Heart right ventricle (tissue), 16 donors: ENCODE measurements at regions not wholly inside any gene's neighbourhood (a gene's known extent, or its start where the extent isn't known, plus 50 kb on each side); places are given as distances from the start of the nearest gene placed in this dataset.

Source experiments
- ATAC-seq, 8 donors: fragments of 200-7000 bp; cut with Tn5 transposase; one replicate each; pipeline ENCODE4 v1.9.1; 2020; ENCODE audit warnings: mild to moderate bottlenecking in 8 of 8, moderate library complexity in 8 of 8, moderate number of reproducible peaks in 1 of 8
- DNase-seq, 2 donors: peaks; one replicate each; pipeline ENCODE4 v3.0.0-alpha.2; 2020
- H3K27ac ChIP-seq, 10 donors: fragments of 200-600 bp; sonication (generic) in 2 of 10; one replicate each; pipeline versions ENCODE4 v1.5.0 to v1.8.0; 2020 to 2022; ENCODE audit warnings: mild to moderate bottlenecking in 3 of 10
- H3K27me3 ChIP-seq, 7 donors: fragments of 200-600 bp; one replicate each; pipeline ENCODE4 v1.8.0; 2021 to 2022; ENCODE audit warnings: mild to moderate bottlenecking in 2 of 7
- H3K36me3 ChIP-seq, 9 donors: fragments of 200-600 bp; sonication (generic) in 1 of 9; one replicate each; pipeline versions ENCODE4 v1.5.0 to v1.8.0; 2020 to 2022; ENCODE audit warnings: mild to moderate bottlenecking in 2 of 9
- H3K4me1 ChIP-seq, 9 donors: fragments of 200-600 bp; sonication (generic) in 1 of 9; one replicate each; pipeline versions ENCODE4 v1.5.0 to v1.8.0; 2020 to 2022; ENCODE audit warnings: mild to moderate bottlenecking in 4 of 9
- H3K4me3 ChIP-seq, 10 donors: fragments of 200-600 bp; sonication (generic) in 2 of 10; one replicate each; pipeline versions ENCODE4 v1.5.0 to v1.8.0; 2020 to 2022; ENCODE audit warnings: mild to moderate bottlenecking in 7 of 10, moderate library complexity in 2 of 10
- H3K9me3 ChIP-seq, 11 donors: fragments of 200-600 bp in 10 of 11; sonication (generic) in 2 of 11; one replicate each; pipeline versions ENCODE4 v1.5.0 to v1.8.0; 2013 to 2022; ENCODE audit warnings: mild to moderate bottlenecking in 2 of 11, control low read depth in 1 of 11, moderate library complexity in 1 of 11
- WGBS, 2 donors: extraction: QIAGEN DNeasy Blood & Tissue Kit; methylation state at CpG; one replicate each; pipeline ENCODE4 v1.1.7; 2013; ENCODE audit warnings: inconsistent platforms in 1 of 2; 5-methylcytosine and 5-hydroxymethylcytosine counted together
- intact Hi-C, 10 donors: fragments of 100-400 bp; cut with DNase I; formaldehyde crosslinking; loops; one replicate each; pipeline versions ENCODE4 v1.11.1 to v1.14.2; 2022
- TF ChIP-seq, protein P1 (sequence below), 9 donors: fragments of 200-600 bp; sonication (generic) in 2 of 9; IDR thresholded peaks; one replicate each; pipeline versions ENCODE4 v1.5.0 to v1.8.0; 2021 to 2022; ENCODE audit warnings: antibody characterized with exemption in 9 of 9, mild to moderate bottlenecking in 5 of 9, moderate library complexity in 1 of 9
- donor health status: Arrhythmogenic right ventricular cardiomyopathy.
- donor health status: ischemic (EF 13 %, LVEDD 7.1; RV severe dilation, severe dysfunction).
- donor health status: healthy with polysubstance abuse.
- donor health status: DM: no; HTN: yes; CAD: no.
- donor health status: DM: no; HTN: no; CAD: no.
- donor health status: ischemic (EF 25% LVEDD 6.9; RV normal size, moderate dysfunction).
- donor health status: ischemic (EF 25% LVEDD 5.7; RV mildly dilated, moderate dysfunction).
- donor health status: healthy.
- donor health status: DM: yes; HTN: yes; CAD: no.
- donor health status: Ischemic cardiomyopathy.
- donor health status: ischemic (EF 35%, LVEDD 5.7; RV mildly dilated, moderate dysfunction).
- donor health status: nonischemic (EF 11% LVEDD 7.7; RV severe dilation, severe dysfunction).
- donor health status: DM: yes; HTN: yes; CAD: no.
- donor health status: PGD.
- donor health status: ischemic (EF 29% LVEDD 5.4; RV normal size, mild dysfunction).
- donor health status: nonischemic (EF 23%, LVEDD 6.1; RV moderate dilation, normal function).

DNA sequence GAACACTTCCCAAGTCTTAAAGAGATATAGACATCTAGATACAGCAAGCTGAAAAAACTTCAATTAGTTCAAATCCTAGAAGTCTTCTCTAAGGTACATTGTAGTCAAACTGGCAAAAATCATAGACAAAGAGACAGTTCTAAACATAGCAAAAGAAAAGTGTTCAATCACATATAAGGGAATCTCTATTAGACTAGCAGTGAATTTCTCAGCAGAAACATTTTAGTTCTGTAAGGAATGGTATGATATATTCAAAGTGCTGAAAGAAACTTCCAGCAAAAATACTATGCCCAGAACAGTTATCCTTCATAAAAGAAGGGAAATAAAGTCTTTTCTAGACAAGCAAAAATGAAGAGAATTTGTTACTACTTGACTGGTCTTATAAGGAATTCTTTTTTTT is 186.3 kb upstream of the SYNCRIP start:
- no peaks in the 10 kb centered on the region for H3K4me1 ChIP-seq
- H3K9me3 ChIP-seq, result peaks cover 0 to 54% (median 12%) of the 10 kb centered on the region in 11 donors
- DNase-seq (no peak), ATAC-seq (no peak)
- no peaks in the 10 kb centered on the region for H3K36me3 ChIP-seq
- no peak overlapping the region for H3K27ac ChIP-seq
- H3K27me3 ChIP-seq, result no peaks in the 10 kb centered on the region
- TF ChIP-seq, protein P1, sequence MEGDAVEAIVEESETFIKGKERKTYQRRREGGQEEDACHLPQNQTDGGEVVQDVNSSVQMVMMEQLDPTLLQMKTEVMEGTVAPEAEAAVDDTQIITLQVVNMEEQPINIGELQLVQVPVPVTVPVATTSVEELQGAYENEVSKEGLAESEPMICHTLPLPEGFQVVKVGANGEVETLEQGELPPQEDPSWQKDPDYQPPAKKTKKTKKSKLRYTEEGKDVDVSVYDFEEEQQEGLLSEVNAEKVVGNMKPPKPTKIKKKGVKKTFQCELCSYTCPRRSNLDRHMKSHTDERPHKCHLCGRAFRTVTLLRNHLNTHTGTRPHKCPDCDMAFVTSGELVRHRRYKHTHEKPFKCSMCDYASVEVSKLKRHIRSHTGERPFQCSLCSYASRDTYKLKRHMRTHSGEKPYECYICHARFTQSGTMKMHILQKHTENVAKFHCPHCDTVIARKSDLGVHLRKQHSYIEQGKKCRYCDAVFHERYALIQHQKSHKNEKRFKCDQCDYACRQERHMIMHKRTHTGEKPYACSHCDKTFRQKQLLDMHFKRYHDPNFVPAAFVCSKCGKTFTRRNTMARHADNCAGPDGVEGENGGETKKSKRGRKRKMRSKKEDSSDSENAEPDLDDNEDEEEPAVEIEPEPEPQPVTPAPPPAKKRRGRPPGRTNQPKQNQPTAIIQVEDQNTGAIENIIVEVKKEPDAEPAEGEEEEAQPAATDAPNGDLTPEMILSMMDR (IDR thresholded peaks at IDR 0.05), result no peak
- intact Hi-C loops, result no loop called here
- H3K4me3 ChIP-seq, result no peak overlapping the region

DNA sequence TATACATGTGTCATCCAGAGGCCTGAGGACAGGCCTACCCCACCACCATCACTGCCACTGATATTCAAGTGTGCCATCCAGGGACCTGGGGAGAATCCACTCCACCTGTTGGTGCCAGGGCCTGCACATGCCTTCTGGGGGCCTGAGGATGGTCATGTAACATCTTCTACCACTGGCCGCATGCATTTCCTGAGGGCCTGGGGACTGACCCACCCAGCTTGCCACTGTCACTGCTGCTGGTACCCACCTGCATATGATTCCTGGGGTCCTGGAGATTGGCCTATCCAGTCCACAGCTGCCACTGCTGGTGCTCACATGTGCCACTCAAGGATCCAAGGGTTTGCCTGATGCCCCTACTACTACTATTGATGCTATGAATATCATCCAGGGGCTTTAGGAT is 184.3 kb upstream of the SYNCRIP start:
- DNase-seq, result no peak
- H3K9me3 ChIP-seq, result peaks cover 0 to 74% (median 27%) of the 10 kb centered on the region in 11 donors

DNA sequence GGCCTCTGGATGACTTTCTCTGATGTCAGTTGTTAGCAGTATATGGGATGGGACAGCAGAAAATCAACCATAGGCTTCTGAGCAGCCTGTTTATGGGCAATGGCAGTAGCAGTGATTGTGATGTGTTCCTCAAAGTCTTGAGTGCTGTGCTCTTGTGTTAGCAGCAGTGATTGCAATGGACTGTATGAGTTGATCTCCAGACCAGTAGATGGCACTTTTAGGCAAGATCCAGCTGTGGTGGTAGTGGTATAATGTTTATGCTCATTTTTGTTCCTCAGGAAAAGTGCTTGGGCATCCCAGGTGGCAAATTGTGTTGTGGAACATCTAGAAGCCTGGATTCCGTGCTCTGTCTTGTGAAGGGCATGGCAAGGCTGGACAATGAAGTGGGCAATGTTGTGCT is 181.6 kb upstream of the SYNCRIP start:
- Histone ChIP-seq H3K4me3 (no peak overlapping the region), H3K27ac (no peak overlapping the region), H3K9me3 (peaks cover 0 to 93% (median 30%) of the 10 kb centered on the region in 11 donors), H3K4me1 (no peaks in the 10 kb centered on the region), H3K27me3 (no peaks in the 10 kb centered on the region), H3K36me3 (no peaks in the 10 kb centered on the region)
- WGBS, 2 donors, result 65 to 70% methylated on average over 1 of the region's 1 CpG
- DNase-seq, result no peak
- TF ChIP-seq, protein P1 (IDR thresholded peaks at IDR 0.05), result no peak
- ATAC-seq, result no peak
- intact Hi-C loops, result no loop called here

More for the DNA sequence above, 184.3 kb upstream of the SYNCRIP start:
- H3K27me3 ChIP-seq, result no peaks in the 10 kb centered on the region
- 94 to 97% methylated on average over 1 of the region's 1 CpG for WGBS, 2 donors
- TF ChIP-seq, protein P1 (IDR thresholded peaks at IDR 0.05), result no peak
- H3K4me3 ChIP-seq, result no peak overlapping the region
- H3K36me3 ChIP-seq, result no peaks in the 10 kb centered on the region
- ATAC-seq, result no peak
- intact Hi-C loops, result no loop called here
- H3K4me1 ChIP-seq, result no peaks in the 10 kb centered on the region
- no peak overlapping the region for H3K27ac ChIP-seq

DNA sequence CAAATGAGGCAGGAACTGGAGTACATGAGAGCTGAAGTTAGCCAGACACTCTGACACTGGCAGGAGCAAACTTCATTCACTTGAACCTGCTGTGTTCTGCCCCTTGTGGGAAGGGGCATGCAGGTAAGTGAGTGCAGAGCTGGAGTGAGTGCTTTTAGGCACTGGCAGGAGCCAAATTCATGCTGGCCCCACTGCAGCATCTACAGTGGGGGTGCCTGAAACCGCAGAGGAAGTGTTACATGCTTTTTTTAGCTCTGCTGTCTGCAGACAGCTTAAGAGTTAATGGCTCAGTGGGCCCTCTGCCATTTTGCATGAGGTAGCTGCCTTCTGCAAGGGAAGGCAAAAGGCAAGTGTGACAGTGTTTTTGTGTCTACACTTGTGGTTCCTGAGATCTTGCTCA is 167.9 kb upstream of the SYNCRIP start:
- WGBS, 2 donors, result 64 to 66% methylated on average over 1 of the region's 1 CpG
- Histone ChIP-seq H3K27me3 (no peaks in the 10 kb centered on the region), H3K4me3 (no peak overlapping the region), H3K27ac (no peak overlapping the region), H3K4me1 (no peaks in the 10 kb centered on the region), H3K9me3 (peaks cover 0 to 31% (median 4%) of the 10 kb centered on the region in 11 donors), H3K36me3 (no peaks in the 10 kb centered on the region)
- intact Hi-C loops, result no loop called here
- no peak for ATAC-seq
- TF ChIP-seq, protein P1 (IDR thresholded peaks at IDR 0.05), result no peak
- no peak for DNase-seq
